OCI-LY1 (cell line): ENCODE measurements at regions not wholly inside any gene's neighbourhood (a gene's known extent, or its start where the extent isn't known, plus 50 kb on each side); places are given as distances from the start of the nearest gene placed in this dataset.

ENCODE experiments used
- EZH2 ChIP-seq: fragments of 200-600 bp; sonication (generic), shearing (Covaris generic); IDR thresholded peaks from 2 replicates; pipeline ENCODE4 v1.8.0; 2017; ENCODE audit warnings: borderline replicate concordance, mixed run types, mild to moderate bottlenecking, antibody characterized with exemption, low read length, moderate library complexity, mixed read lengths
- TF ChIP-seq, protein P1 (sequence below): fragments of 200-600 bp; sonication (generic), shearing (Covaris generic); IDR thresholded peaks from 2 replicates; pipeline ENCODE4 v1.5.1; 2017; ENCODE audit warnings: mild to moderate bottlenecking, antibody characterized with exemption, low read length, moderate library complexity, mixed read lengths

DNA sequence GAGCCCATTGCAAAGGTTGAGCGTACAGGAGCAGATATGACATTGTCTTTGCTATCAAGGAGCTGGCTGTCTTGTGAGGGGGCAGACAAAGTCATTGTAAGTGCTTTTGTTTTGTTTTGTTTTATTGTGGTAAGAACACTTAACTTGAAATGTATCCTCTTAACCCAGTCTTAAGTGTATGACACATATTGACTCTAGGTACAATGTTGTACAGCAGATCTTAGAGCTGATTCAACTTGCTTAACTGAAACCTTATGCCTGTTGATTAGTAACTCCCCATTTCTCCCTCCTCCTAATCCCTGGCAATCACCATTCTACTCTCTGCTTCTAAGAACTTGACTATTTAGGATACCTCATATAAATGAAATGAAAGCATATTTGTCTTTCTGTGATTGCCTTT lies 429.0 kb downstream of the BMP2 start:
- TF ChIP-seq, protein P1, sequence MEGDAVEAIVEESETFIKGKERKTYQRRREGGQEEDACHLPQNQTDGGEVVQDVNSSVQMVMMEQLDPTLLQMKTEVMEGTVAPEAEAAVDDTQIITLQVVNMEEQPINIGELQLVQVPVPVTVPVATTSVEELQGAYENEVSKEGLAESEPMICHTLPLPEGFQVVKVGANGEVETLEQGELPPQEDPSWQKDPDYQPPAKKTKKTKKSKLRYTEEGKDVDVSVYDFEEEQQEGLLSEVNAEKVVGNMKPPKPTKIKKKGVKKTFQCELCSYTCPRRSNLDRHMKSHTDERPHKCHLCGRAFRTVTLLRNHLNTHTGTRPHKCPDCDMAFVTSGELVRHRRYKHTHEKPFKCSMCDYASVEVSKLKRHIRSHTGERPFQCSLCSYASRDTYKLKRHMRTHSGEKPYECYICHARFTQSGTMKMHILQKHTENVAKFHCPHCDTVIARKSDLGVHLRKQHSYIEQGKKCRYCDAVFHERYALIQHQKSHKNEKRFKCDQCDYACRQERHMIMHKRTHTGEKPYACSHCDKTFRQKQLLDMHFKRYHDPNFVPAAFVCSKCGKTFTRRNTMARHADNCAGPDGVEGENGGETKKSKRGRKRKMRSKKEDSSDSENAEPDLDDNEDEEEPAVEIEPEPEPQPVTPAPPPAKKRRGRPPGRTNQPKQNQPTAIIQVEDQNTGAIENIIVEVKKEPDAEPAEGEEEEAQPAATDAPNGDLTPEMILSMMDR: no peak
- no peak for TF ChIP-seq EZH2
